ENCODE measurements at regions not wholly inside any gene's neighbourhood (a gene's known extent, or its start where the extent isn't known, plus 50 kb on each side); places are given as distances from the start of the nearest gene placed in this dataset.
A peak's percentile ranks its signal among the peaks of the same experiment; 100 is the strongest.

GRCh38 chr17:77817953-77818352 is 140.6 kb upstream of the TNRC6C start:
- no peak overlapping the region for H4K5ac ChIP-seq (ENCODE audit: insufficient read length, low read depth, low read length)
- no peak overlapping the region for H2BK120ac ChIP-seq (replicated peaks; ENCODE audit: low read depth, low read length)
- peak overlapping the region; percentile 65; the same call in 1 of the 2 replicates for H2AK5ac ChIP-seq (ENCODE audit: low read depth, low read length)
- ChIA-PET CTCF (ENCODE audit: partially characterized antibody) (interaction anchor here (0.6 to 1.5 kb wide), 4 partner anchors 10 to 1797 kb away, joined by 3 to 4 read pairs (median 3); no protein-coding TSS in a partner anchor), POLR2A (ENCODE audit: partially characterized antibody) (no interaction called here)
- no peak overlapping the region for H3K14ac ChIP-seq (ENCODE audit: insufficient read length)
- H3K56ac ChIP-seq (replicated peaks; ENCODE audit: insufficient read length, low read depth, low read length), result no peak overlapping the region
- H3K4me2 ChIP-seq (ENCODE audit: insufficient read depth in 1 of 2, low read depth in 2 of 2, low read length in 2 of 2), result no peak overlapping the region
- H3K27ac ChIP-seq (ENCODE audit: low read depth, low read length), result no peak overlapping the region
- peaks cover 0 to 7% (median 2%) of the 10 kb centered on the region in 4 experiments; a peak in 4 of 7 replicates for H3K4me1 ChIP-seq (replicated peaks in 1 of 4; ENCODE audit: control insufficient read depth in 3 of 4, insufficient read depth in 4 of 4, low read length in 3 of 4)
- DNase-seq (ENCODE audit: low read depth in 1 of 2, low spot score in 2 of 2), result no peak
- H3K9me3 ChIP-seq (ENCODE audit: insufficient read depth in 2 of 2, low read depth in 1 of 2, low read length in 1 of 2), result no peaks in the 10 kb centered on the region
- H3K79me2 ChIP-seq (ENCODE audit: control insufficient read depth in 1 of 2, insufficient read depth in 2 of 2, low read length in 2 of 2), result no peaks in the 10 kb centered on the region
- no peak overlapping the region; the same call in 1 of the 2 replicates for H2BK15ac ChIP-seq (ENCODE audit: low read length)
- no peak for FAIRE-seq
- no peaks in the 10 kb centered on the region for H3K79me1 ChIP-seq (ENCODE audit: low read depth, low read length)
- no peaks in the 10 kb centered on the region for H4K20me1 ChIP-seq (replicated peaks in 1 of 2; ENCODE audit: control insufficient read depth in 1 of 2, insufficient read depth in 2 of 2, low read length in 2 of 2)
- no peak overlapping the region for H2BK20ac ChIP-seq (ENCODE audit: low read length)
- H4K91ac ChIP-seq (replicated peaks; ENCODE audit: insufficient read length, low read length), result no peak overlapping the region
- 0 out of 2 replicates have a peak overlapping the region, but pooled peaks have one; percentile 3 for H4K8ac ChIP-seq (ENCODE audit: extremely low read depth, insufficient read depth, low read length)
- peak overlapping the region; percentile 80; the same call in 1 of the 2 replicates for H2BK12ac ChIP-seq (ENCODE audit: low read depth, low read length)
- no peak overlapping the region for H3K4ac ChIP-seq (replicated peaks; ENCODE audit: insufficient read length, low read depth, low read length)
- H3K4me3 ChIP-seq (ENCODE audit: extremely low read depth in 1 of 4, insufficient read depth in 2 of 4, low read depth in 3 of 4, low read length in 4 of 4), result no peak overlapping the region
- H3K36me3 ChIP-seq (ENCODE audit: control insufficient read depth in 2 of 4, insufficient read depth in 4 of 4, low read length in 3 of 4), result no peaks in the 10 kb centered on the region
- H2BK5ac ChIP-seq (ENCODE audit: low read depth, low read length), result peak overlapping the region; percentile 38; the same call in 1 of the 2 replicates
- no peak overlapping the region for H2AFZ ChIP-seq (ENCODE audit: low read length)
- H3K27me3 ChIP-seq (replicated peaks in 1 of 4; ENCODE audit: control insufficient read depth in 3 of 4, extremely low read depth in 1 of 4, insufficient read depth in 3 of 4, low read length in 3 of 4), result no peaks in the 10 kb centered on the region
- H3K23me2 ChIP-seq (ENCODE audit: low read depth, low read length), result no peaks in the 10 kb centered on the region
- WGBS, 2 experiments (ENCODE audit: extremely low coverage in 1 of 2, insufficient coverage in 1 of 2, insufficient read length in 1 of 2, insufficient replicate concordance in 2 of 2, low coverage in 1 of 2, low lambda C conversion rate in 2 of 2, missing lambda C conversion rate in 1 of 2), result 70% methylated on average over 4 of the region's 4 CpGs; no CpG with 5 or more reads in 1 of the 2 experiments
- H3K23ac ChIP-seq (ENCODE audit: insufficient read length), result no peak overlapping the region
- H3K9ac ChIP-seq (replicated peaks in 1 of 4; ENCODE audit: extremely low read depth in 1 of 4, low read depth in 3 of 4, low read length in 3 of 4), result no peak overlapping the region
- H3K18ac ChIP-seq (ENCODE audit: extremely low read depth, low read length), result no peak overlapping the region
- TF ChIP-seq KDM4A (IDR thresholded peaks at IDR 0.05; ENCODE audit: low read depth, low read length, severe bottlenecking) (no peak), BRCA1 (IDR thresholded peaks at IDR 0.05; ENCODE audit: low read depth, low read length) (no peak)
